ENCODE measurements at regions not wholly inside any gene's neighbourhood (a gene's known extent, or its start where the extent isn't known, plus 50 kb on each side); places are given as distances from the start of the nearest gene placed in this dataset.
A peak's percentile ranks its signal among the peaks of the same experiment; 100 is the strongest.

DNA sequence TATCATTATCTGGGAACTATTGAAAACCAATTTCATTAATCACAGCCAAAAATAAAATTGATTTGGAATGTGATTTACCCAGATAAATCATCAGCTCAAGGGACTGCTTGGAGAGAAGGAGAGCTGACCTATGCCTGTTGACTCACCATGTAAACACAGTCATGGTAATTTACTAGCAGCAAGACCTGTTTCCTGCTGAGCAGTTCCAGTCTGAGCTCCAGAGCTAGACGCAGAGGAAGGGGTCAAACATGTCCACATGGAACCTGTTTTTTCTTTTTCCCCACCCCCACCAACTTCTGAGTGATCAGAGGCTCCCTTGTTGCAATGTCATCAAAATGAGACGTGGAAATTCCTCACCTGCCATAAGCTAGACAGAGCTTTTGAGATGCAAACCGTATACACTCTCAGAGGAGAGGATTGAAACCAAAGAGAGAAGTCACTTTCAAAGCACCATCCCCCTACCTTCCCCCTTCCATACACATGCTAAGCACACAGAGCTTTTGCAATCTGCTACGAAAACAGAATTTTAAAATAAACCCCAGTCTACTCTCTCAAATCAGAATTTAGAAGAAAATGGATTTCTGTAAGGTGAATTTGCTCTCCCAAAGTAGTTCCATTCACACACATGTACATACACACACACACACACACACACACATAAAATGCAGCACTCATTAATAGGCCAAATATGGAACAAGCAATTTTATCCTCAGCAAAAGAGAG, 55.9 kb upstream of the PTGFRN start:
- TF ChIP-seq POLR2A (IDR thresholded peaks at IDR 0.05; ENCODE audit: extremely low read depth, insufficient read length) (no peak), MYC (IDR thresholded peaks at IDR 0.05; ENCODE audit: low read depth, low read length) (peak; percentile 46)
- TF ChIP-seq, protein P1, sequence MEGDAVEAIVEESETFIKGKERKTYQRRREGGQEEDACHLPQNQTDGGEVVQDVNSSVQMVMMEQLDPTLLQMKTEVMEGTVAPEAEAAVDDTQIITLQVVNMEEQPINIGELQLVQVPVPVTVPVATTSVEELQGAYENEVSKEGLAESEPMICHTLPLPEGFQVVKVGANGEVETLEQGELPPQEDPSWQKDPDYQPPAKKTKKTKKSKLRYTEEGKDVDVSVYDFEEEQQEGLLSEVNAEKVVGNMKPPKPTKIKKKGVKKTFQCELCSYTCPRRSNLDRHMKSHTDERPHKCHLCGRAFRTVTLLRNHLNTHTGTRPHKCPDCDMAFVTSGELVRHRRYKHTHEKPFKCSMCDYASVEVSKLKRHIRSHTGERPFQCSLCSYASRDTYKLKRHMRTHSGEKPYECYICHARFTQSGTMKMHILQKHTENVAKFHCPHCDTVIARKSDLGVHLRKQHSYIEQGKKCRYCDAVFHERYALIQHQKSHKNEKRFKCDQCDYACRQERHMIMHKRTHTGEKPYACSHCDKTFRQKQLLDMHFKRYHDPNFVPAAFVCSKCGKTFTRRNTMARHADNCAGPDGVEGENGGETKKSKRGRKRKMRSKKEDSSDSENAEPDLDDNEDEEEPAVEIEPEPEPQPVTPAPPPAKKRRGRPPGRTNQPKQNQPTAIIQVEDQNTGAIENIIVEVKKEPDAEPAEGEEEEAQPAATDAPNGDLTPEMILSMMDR (IDR thresholded peaks at IDR 0.05; ENCODE audit: low read depth, low read length): no peak
- TF ChIP-seq, protein P2, sequence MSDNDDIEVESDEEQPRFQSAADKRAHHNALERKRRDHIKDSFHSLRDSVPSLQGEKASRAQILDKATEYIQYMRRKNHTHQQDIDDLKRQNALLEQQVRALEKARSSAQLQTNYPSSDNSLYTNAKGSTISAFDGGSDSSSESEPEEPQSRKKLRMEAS (IDR thresholded peaks at IDR 0.05; ENCODE audit: low read depth, low read length): 0 out of 2 replicates have a peak, but pooled peaks have one; percentile 20

Measured in NB4 (cell line).